C4-2B (cell line): ENCODE measurements at regions not wholly inside any gene's neighbourhood (a gene's known extent, or its start where the extent isn't known, plus 50 kb on each side); places are given as distances from the start of the nearest gene placed in this dataset.

Experiments used
- H3K27ac ChIP-seq: fragments of 450-650 bp; 2 replicates; pipeline ENCODE4 v1.5.1; 2017
- CTCF ChIP-seq: fragments of 450-650 bp; conservative IDR thresholded peaks from 2 replicates; pipeline ENCODE4 v1.5.1; 2017; ENCODE audit warnings: mild to moderate bottlenecking
- ZFX ChIP-seq: fragments of 450-650 bp; IDR thresholded peaks from 2 replicates; pipeline ENCODE4 v1.6.1; 2017

- no peak for TF ChIP-seq CTCF
- TF ChIP-seq ZFX, result no peak
- no peak overlapping the region for H3K27ac ChIP-seq
Observed at GRCh38 chr1:4946343-4946742, 291.9 kb downstream of the AJAP1 start.

- TF ChIP-seq ZFX (no peak), CTCF (no peak)
- H3K27ac ChIP-seq, result no peak overlapping the region
Observed at GRCh38 chr1:4944911-4945310, 290.5 kb downstream of the AJAP1 start.

- TF ChIP-seq ZFX (no peak), CTCF (no peak)
- H3K27ac ChIP-seq, result no peak overlapping the region
Observed at GRCh38 chr1:4944072-4944471, 289.7 kb downstream of the AJAP1 start.

- TF ChIP-seq CTCF (no peak), ZFX (no peak)
- no peak overlapping the region for H3K27ac ChIP-seq
Observed at GRCh38 chr1:4939266-4939665, 284.9 kb downstream of the AJAP1 start.

- TF ChIP-seq ZFX (no peak), CTCF (no peak)
- no peak overlapping the region for H3K27ac ChIP-seq
Observed at GRCh38 chr1:4937876-4938534, 283.6 kb downstream of the AJAP1 start.

- TF ChIP-seq CTCF (no peak), ZFX (no peak)
- no peak overlapping the region for H3K27ac ChIP-seq
Observed at GRCh38 chr1:4935807-4936206, 281.4 kb downstream of the AJAP1 start.

- no peak overlapping the region for H3K27ac ChIP-seq
- TF ChIP-seq ZFX, result no peak
- no peak for TF ChIP-seq CTCF
Observed at GRCh38 chr1:4933232-4933631, 278.8 kb downstream of the AJAP1 start.
